Stimulated activated CD8-positive, alpha-beta memory T cell treated with anti-CD3 and anti-CD28 coated beads, Interleukin-7, amount 100 ng/mL, for 4 hours (primary cell): ENCODE measurements at regions not wholly inside any gene's neighbourhood (a gene's known extent, or its start where the extent isn't known, plus 50 kb on each side); places are given as distances from the start of the nearest gene placed in this dataset.

Experiments used
- DNase-seq, 2 donors: peaks; one replicate each; pipeline ENCODE4 v3.0.0-alpha.2; 2020; ENCODE audit warnings: low read depth in 2 of 2

GRCh38 chr22:48318173-48318572 is 1509.5 kb downstream of the BRD1 start:
- no peak for DNase-seq

GRCh38 chr22:48316257-48317250 is 1511.1 kb downstream of the BRD1 start:
- DNase-seq: no peak

- DNase-seq: no peak
These were observed 1512.0 kb downstream of the BRD1 start for GRCh38 chr22:48315439-48316256.

GRCh38 chr22:48314073-48314472 is 1513.6 kb downstream of the BRD1 start:
- DNase-seq: no peak

GRCh38 chr22:48313175-48313830 is 1514.4 kb downstream of the BRD1 start:
- DNase-seq: no peak

- no peak for DNase-seq
These were observed 1516.9 kb downstream of the BRD1 start for GRCh38 chr22:48310740-48311139.

- DNase-seq: no peak
These were observed 1517.4 kb downstream of the BRD1 start for GRCh38 chr22:48310289-48310688.

- no peak for DNase-seq
These were observed 1517.8 kb downstream of the BRD1 start for GRCh38 chr22:48309836-48310235.

GRCh38 chr22:48309115-48309705 is 1518.5 kb downstream of the BRD1 start:
- no peak for DNase-seq

- no peak for DNase-seq
These were observed 1519.7 kb downstream of the BRD1 start for GRCh38 chr22:48307931-48308330.

- DNase-seq: no peak
These were observed 1520.7 kb downstream of the BRD1 start for GRCh38 chr22:48306785-48307510.

- no peak for DNase-seq
These were observed 1521.4 kb downstream of the BRD1 start for GRCh38 chr22:48306284-48306683.

GRCh38 chr22:48305726-48306235 is 1521.9 kb downstream of the BRD1 start:
- DNase-seq: no peak

GRCh38 chr22:48303369-48303725 is 1524.3 kb downstream of the BRD1 start:
- no peak for DNase-seq

- no peak for DNase-seq
These were observed 1524.9 kb downstream of the BRD1 start for GRCh38 chr22:48302657-48303368.

GRCh38 chr22:48301908-48302307 is 1525.8 kb downstream of the BRD1 start:
- DNase-seq: no peak

GRCh38 chr22:48301421-48301820 is 1526.3 kb downstream of the BRD1 start:
- no peak for DNase-seq

GRCh38 chr22:48300877-48301276 is 1526.8 kb downstream of the BRD1 start:
- DNase-seq: no peak

GRCh38 chr22:48299801-48300200 is 1527.9 kb downstream of the BRD1 start:
- no peak for DNase-seq

- no peak for DNase-seq
These were observed 1528.5 kb downstream of the BRD1 start for GRCh38 chr22:48299124-48299523.
